Neural cell (in vitro differentiated cells): ENCODE measurements at regions not wholly inside any gene's neighbourhood (a gene's known extent, or its start where the extent isn't known, plus 50 kb on each side); places are given as distances from the start of the nearest gene placed in this dataset.

Source experiments
- EP300 ChIP-seq: fragments of 450-650 bp; conservative IDR thresholded peaks from 2 replicates; pipeline ENCODE4 v1.6.1; 2014; ENCODE audit warnings: antibody characterized with exemption, mild to moderate bottlenecking, moderate library complexity; ENCODE audit not compliant: poor library complexity, severe bottlenecking
- EZH2 ChIP-seq: fragments of 200-600, 300-800 bp; shearing (Covaris generic), sonication (generic); IDR thresholded peaks from 2 replicates; pipeline ENCODE4 v1.6.1; 2014; ENCODE audit warnings: antibody characterized with exemption, low read length, borderline replicate concordance, mild to moderate bottlenecking; ENCODE audit not compliant: insufficient read depth, poor library complexity, severe bottlenecking
- MXI1 ChIP-seq: fragments of 450-650 bp; conservative IDR thresholded peaks from 2 replicates; pipeline ENCODE4 v1.6.1; 2014; ENCODE audit warnings: antibody characterized with exemption, mild to moderate bottlenecking; ENCODE audit not compliant: poor library complexity, severe bottlenecking
- POLR2AphosphoS5 ChIP-seq: IDR thresholded peaks from 2 replicates; pipeline ENCODE4 v1.6.1; 2012
- RAD21 ChIP-seq: fragments of 450-650 bp; conservative IDR thresholded peaks from 2 replicates; pipeline ENCODE4 v1.6.1; 2014; ENCODE audit warnings: antibody characterized with exemption, mild to moderate bottlenecking, moderate library complexity
- SMC3 ChIP-seq: fragments of 450-650 bp; conservative IDR thresholded peaks from 2 replicates; pipeline ENCODE4 v1.6.1; 2014; ENCODE audit warnings: antibody characterized with exemption, mild to moderate bottlenecking, moderate library complexity; ENCODE audit not compliant: poor library complexity
- TAF1 ChIP-seq: IDR thresholded peaks from 2 replicates; pipeline ENCODE4 v1.6.1; 2012; ENCODE audit warnings: low read depth
- TF ChIP-seq, protein P1 (sequence below): fragments of 450-650 bp; IDR thresholded peaks from 2 replicates; pipeline ENCODE4 v1.5.1; 2014; ENCODE audit warnings: antibody characterized with exemption, mild to moderate bottlenecking, moderate library complexity; ENCODE audit not compliant: poor library complexity, severe bottlenecking
- TF ChIP-seq, protein P2 (sequence below): IDR thresholded peaks from 2 replicates; pipeline ENCODE4 v1.6.1; 2012; ENCODE audit warnings: borderline replicate concordance

DNA sequence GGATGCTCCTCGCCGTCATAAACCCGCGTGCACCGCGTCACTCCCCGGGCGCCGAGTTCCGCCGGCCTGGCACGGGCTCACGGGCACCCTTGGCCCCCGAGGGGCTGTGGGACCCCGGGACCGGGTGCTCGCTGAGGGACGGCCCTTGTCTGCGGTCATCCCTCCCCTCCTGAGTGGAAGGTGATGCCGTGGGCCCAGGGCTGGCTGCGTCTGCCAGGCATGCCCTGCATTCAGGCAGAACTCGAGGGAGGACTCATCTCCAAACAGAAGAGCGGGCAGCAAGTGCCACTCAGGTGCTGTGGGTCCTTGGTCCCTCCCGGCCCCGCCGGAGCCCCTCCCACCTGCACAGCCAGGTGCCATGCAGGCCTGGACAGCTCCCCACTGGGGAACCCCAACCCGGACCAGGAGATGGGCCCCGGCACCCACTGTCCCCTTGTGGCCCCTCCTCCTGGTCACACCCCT is 61.3 kb downstream of the UNCX start:
- TF ChIP-seq, protein P1, sequence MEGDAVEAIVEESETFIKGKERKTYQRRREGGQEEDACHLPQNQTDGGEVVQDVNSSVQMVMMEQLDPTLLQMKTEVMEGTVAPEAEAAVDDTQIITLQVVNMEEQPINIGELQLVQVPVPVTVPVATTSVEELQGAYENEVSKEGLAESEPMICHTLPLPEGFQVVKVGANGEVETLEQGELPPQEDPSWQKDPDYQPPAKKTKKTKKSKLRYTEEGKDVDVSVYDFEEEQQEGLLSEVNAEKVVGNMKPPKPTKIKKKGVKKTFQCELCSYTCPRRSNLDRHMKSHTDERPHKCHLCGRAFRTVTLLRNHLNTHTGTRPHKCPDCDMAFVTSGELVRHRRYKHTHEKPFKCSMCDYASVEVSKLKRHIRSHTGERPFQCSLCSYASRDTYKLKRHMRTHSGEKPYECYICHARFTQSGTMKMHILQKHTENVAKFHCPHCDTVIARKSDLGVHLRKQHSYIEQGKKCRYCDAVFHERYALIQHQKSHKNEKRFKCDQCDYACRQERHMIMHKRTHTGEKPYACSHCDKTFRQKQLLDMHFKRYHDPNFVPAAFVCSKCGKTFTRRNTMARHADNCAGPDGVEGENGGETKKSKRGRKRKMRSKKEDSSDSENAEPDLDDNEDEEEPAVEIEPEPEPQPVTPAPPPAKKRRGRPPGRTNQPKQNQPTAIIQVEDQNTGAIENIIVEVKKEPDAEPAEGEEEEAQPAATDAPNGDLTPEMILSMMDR = no peak
- TF ChIP-seq EP300 = no peak
- TF ChIP-seq, protein P2, sequence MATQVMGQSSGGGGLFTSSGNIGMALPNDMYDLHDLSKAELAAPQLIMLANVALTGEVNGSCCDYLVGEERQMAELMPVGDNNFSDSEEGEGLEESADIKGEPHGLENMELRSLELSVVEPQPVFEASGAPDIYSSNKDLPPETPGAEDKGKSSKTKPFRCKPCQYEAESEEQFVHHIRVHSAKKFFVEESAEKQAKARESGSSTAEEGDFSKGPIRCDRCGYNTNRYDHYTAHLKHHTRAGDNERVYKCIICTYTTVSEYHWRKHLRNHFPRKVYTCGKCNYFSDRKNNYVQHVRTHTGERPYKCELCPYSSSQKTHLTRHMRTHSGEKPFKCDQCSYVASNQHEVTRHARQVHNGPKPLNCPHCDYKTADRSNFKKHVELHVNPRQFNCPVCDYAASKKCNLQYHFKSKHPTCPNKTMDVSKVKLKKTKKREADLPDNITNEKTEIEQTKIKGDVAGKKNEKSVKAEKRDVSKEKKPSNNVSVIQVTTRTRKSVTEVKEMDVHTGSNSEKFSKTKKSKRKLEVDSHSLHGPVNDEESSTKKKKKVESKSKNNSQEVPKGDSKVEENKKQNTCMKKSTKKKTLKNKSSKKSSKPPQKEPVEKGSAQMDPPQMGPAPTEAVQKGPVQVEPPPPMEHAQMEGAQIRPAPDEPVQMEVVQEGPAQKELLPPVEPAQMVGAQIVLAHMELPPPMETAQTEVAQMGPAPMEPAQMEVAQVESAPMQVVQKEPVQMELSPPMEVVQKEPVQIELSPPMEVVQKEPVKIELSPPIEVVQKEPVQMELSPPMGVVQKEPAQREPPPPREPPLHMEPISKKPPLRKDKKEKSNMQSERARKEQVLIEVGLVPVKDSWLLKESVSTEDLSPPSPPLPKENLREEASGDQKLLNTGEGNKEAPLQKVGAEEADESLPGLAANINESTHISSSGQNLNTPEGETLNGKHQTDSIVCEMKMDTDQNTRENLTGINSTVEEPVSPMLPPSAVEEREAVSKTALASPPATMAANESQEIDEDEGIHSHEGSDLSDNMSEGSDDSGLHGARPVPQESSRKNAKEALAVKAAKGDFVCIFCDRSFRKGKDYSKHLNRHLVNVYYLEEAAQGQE = no peak
- no peak for TF ChIP-seq POLR2AphosphoS5
- TF ChIP-seq EZH2 = no peak
- no peak for TF ChIP-seq RAD21
- no peak for TF ChIP-seq TAF1
- TF ChIP-seq MXI1 = no peak
- TF ChIP-seq SMC3 = no peak
